Endodermal cell (in vitro differentiated cells): ENCODE measurements at regions not wholly inside any gene's neighbourhood (a gene's known extent, or its start where the extent isn't known, plus 50 kb on each side); places are given as distances from the start of the nearest gene placed in this dataset.

Experiments used
- DNase-seq: peaks from one replicate; pipeline ENCODE4 v3.0.0-alpha.2; 2017
- H3K27ac ChIP-seq: 2 replicates; pipeline ENCODE4 v1.5.1; 2013; ENCODE audit warnings: mild to moderate bottlenecking, low read depth, low read length, moderate library complexity
- H3K27me3 ChIP-seq: 2 replicates; pipeline ENCODE4 v1.6.1; 2013; ENCODE audit warnings: mild to moderate bottlenecking, low read length, moderate library complexity; ENCODE audit not compliant: insufficient read depth, control insufficient read depth, poor library complexity, severe bottlenecking
- H3K36me3 ChIP-seq: 2 replicates; pipeline ENCODE4 v1.7.0; 2013; ENCODE audit warnings: mild to moderate bottlenecking, low read length, moderate library complexity; ENCODE audit not compliant: control insufficient read depth, insufficient read depth
- H3K4me1 ChIP-seq: one replicate; pipeline ENCODE4 v1.7.0; 2013; ENCODE audit warnings: low read length; ENCODE audit not compliant: control insufficient read depth, insufficient read depth
- H3K4me3 ChIP-seq: 2 replicates; pipeline ENCODE4 v1.5.1; 2013; ENCODE audit warnings: mild to moderate bottlenecking, low read length, moderate library complexity
- H3K9ac ChIP-seq: 2 replicates; pipeline ENCODE4 v1.6.1; 2013; ENCODE audit warnings: mild to moderate bottlenecking, low read length, moderate library complexity; ENCODE audit not compliant: poor library complexity, severe bottlenecking; ENCODE audit errors: extremely low read depth
- H3K9me3 ChIP-seq: 2 replicates; pipeline ENCODE4 v1.6.1; 2013; ENCODE audit warnings: mild to moderate bottlenecking, low read length, moderate library complexity; ENCODE audit not compliant: control insufficient read depth
- H3K27ac Mint-ChIP-seq: 2 replicates; pipeline ENCODE4 v1.8.0; 2020; ENCODE audit warnings: mixed read lengths
- H3K27me3 Mint-ChIP-seq: 2 replicates; pipeline ENCODE4 v1.8.0; 2021; ENCODE audit warnings: mild to moderate bottlenecking, mixed read lengths; ENCODE audit not compliant: insufficient read depth
- H3K36me3 Mint-ChIP-seq: 2 replicates; pipeline ENCODE4 v1.8.0; 2020; ENCODE audit warnings: low read depth, mixed read lengths
- H3K4me1 Mint-ChIP-seq: 2 replicates; pipeline ENCODE4 v1.8.0; 2020; ENCODE audit warnings: mixed read lengths
- H3K4me3 Mint-ChIP-seq: 2 replicates; pipeline ENCODE4 v1.8.0; 2020; ENCODE audit warnings: mild to moderate bottlenecking, moderate library complexity, mixed read lengths
- H3K9me3 Mint-ChIP-seq: 2 replicates; pipeline ENCODE4 v1.8.0; 2020; ENCODE audit warnings: mild to moderate bottlenecking, mixed read lengths
- WGBS, 2 experiments: methylation state at CpG; one replicate each; pipeline versions ENCODE4 v1.1.5 to v1.1.7; 2013; ENCODE audit warnings: missing lambda C conversion rate in 2 of 2, mixed read lengths in 1 of 2; ENCODE audit not compliant: insufficient coverage in 1 of 2, insufficient read length in 1 of 2; 5-methylcytosine and 5-hydroxymethylcytosine counted together
- TF ChIP-seq, protein P1 (sequence below): fragments of 200-600 bp; sonication (generic); conservative IDR thresholded peaks from 2 replicates; pipeline ENCODE4 v1.5.0; 2021; ENCODE audit warnings: antibody characterized with exemption, mild to moderate bottlenecking

DNA sequence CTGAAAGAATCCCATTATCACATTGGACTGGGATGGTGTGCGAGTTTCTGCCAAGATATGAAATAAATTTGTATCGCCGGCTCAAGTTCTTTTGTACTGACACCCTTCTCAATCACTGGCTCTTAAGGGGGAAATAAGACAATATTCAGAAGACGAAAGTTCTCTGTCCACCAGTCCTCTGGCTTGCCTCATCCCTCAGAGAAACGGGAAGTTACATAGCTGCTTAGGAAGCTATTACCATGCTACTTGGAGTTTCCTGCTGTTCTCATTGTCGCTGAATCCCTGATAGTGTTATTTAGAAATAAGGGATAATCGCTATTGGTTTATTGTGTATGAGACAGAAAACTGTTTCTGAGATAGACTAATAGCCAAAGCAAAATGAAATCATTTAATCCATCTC, 205.0 kb upstream of the ZNF521 start:
- no peak overlapping the region for H3K27ac Mint-ChIP-seq
- no peak overlapping the region for H3K9ac ChIP-seq
- no peaks in the 10 kb centered on the region for H3K4me1 ChIP-seq
- no peaks in the 10 kb centered on the region for H3K36me3 ChIP-seq
- H3K9me3 Mint-ChIP-seq = no peaks in the 10 kb centered on the region
- H3K27me3 Mint-ChIP-seq = peaks cover 2% of the 10 kb centered on the region
- TF ChIP-seq, protein P1, sequence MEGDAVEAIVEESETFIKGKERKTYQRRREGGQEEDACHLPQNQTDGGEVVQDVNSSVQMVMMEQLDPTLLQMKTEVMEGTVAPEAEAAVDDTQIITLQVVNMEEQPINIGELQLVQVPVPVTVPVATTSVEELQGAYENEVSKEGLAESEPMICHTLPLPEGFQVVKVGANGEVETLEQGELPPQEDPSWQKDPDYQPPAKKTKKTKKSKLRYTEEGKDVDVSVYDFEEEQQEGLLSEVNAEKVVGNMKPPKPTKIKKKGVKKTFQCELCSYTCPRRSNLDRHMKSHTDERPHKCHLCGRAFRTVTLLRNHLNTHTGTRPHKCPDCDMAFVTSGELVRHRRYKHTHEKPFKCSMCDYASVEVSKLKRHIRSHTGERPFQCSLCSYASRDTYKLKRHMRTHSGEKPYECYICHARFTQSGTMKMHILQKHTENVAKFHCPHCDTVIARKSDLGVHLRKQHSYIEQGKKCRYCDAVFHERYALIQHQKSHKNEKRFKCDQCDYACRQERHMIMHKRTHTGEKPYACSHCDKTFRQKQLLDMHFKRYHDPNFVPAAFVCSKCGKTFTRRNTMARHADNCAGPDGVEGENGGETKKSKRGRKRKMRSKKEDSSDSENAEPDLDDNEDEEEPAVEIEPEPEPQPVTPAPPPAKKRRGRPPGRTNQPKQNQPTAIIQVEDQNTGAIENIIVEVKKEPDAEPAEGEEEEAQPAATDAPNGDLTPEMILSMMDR = no peak
- DNase-seq = no peak
- H3K4me3 Mint-ChIP-seq = no peak overlapping the region
- no peaks in the 10 kb centered on the region for H3K9me3 ChIP-seq
- no peak overlapping the region for H3K4me3 ChIP-seq
- WGBS, 2 experiments = 82 to 87% methylated on average over 6 to 7 of the region's 7 CpGs
- no peaks in the 10 kb centered on the region for H3K27me3 ChIP-seq
- no peak overlapping the region for H3K27ac ChIP-seq
- no peaks in the 10 kb centered on the region for H3K36me3 Mint-ChIP-seq
- peaks cover 11% of the 10 kb centered on the region for H3K4me1 Mint-ChIP-seq

GRCh38 chr18:25553631-25554263, 201.8 kb upstream of the ZNF521 start:
- Histone ChIP-seq H3K36me3 (no peaks in the 10 kb centered on the region), H3K4me3 (no peak overlapping the region), H3K9me3 (no peaks in the 10 kb centered on the region), H3K9ac (no peak overlapping the region), H3K27me3 (no peaks in the 10 kb centered on the region), H3K4me1 (no peaks in the 10 kb centered on the region), H3K27ac (no peak overlapping the region)
- WGBS, 2 experiments = 100% methylated on average over 1 of the region's 1 CpG
- Mint-ChIP-seq H3K27me3 (no peaks in the 10 kb centered on the region), H3K4me1 (peaks cover 11% of the 10 kb centered on the region), H3K27ac (no peak overlapping the region), H3K4me3 (no peak overlapping the region), H3K9me3 (peaks cover under 1% of the 10 kb centered on the region), H3K36me3 (no peaks in the 10 kb centered on the region)
- no peak for DNase-seq
- TF ChIP-seq, protein P1 = no peak

- Histone ChIP-seq H3K9ac (no peak overlapping the region), H3K4me3 (no peak overlapping the region), H3K4me1 (no peaks in the 10 kb centered on the region), H3K9me3 (no peaks in the 10 kb centered on the region), H3K27ac (no peak overlapping the region), H3K27me3 (no peaks in the 10 kb centered on the region), H3K36me3 (no peaks in the 10 kb centered on the region)
- Mint-ChIP-seq H3K27ac (no peak overlapping the region), H3K27me3 (peaks cover 9% of the 10 kb centered on the region), H3K36me3 (no peaks in the 10 kb centered on the region), H3K4me1 (no peaks in the 10 kb centered on the region), H3K4me3 (no peak overlapping the region), H3K9me3 (peaks cover 11% of the 10 kb centered on the region)
- TF ChIP-seq, protein P1 = no peak
- 93 to 100% methylated on average over 2 of the region's 2 CpGs for WGBS, 2 experiments
- no peak for DNase-seq
Observed at GRCh38 chr18:25544546-25545287, 192.8 kb upstream of the ZNF521 start.
